ENCODE measurements at regions not wholly inside any gene's neighbourhood (a gene's known extent, or its start where the extent isn't known, plus 50 kb on each side); places are given as distances from the start of the nearest gene placed in this dataset.
A peak's percentile ranks its signal among the peaks of the same experiment; 100 is the strongest.
"Not testable (repeated sequence)": the region's sequence is repeated elsewhere in the genome, so short reads cannot be mapped to it uniquely, and the experiment has no call there.

DNA sequence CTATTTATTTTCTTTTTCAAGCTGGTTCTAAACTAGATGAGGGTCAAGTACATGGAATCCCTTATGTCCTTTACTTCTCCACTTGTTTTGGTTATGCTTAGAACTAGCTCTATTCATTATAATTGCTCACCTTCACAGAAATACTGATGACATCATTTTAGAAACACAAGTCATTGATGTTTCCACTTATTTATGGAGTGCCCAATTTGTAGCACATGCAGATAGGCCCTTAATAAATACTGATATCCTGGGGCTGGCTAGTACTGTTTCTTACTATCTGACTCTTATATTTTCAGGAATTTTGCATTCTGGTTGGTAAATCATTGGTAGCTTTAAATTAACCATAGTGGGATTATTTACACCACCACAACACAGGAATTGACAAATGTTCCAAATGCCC, 112.2 kb downstream of the NAA11 start:
- no peak for DNase-seq

DNA sequence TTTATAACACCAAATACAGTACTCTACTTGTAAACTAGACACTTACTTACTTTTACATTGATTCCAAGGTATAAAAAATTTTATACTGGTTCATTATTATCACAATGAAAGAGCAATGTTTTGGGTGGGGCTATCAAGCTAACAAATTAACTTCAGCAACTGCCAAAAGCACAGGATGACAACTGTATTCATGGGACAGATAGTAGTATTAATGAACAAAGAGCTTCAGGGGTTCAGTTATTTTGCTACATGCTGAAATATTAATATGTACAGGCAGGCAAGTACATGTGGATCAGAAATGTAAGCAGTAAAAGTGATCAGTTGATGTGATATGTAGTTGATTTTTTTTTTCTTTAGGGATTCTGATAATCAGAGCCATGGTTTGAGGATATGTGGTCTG, 112.9 kb downstream of the NAA11 start:
- no peak for DNase-seq

DNA sequence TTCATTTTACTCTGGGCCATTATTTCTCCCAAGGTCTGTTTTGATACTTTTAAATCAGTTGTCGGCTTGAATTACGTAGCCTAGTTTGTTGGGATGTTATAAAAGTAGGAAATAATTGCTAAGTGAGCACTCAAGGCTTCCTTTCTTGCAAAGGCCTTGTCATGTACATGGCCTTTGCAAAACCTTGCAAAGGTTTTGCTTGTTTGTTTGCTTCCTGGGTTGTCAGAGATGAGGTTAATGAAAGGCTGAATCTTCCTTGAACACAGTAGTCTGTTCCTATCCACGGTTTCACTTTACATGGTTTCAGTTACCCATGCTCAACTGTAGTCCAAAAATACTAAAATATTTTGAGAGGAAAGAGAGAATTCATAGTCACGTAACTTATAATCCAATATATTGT, 113.5 kb downstream of the NAA11 start:
- no peak for DNase-seq

DNA sequence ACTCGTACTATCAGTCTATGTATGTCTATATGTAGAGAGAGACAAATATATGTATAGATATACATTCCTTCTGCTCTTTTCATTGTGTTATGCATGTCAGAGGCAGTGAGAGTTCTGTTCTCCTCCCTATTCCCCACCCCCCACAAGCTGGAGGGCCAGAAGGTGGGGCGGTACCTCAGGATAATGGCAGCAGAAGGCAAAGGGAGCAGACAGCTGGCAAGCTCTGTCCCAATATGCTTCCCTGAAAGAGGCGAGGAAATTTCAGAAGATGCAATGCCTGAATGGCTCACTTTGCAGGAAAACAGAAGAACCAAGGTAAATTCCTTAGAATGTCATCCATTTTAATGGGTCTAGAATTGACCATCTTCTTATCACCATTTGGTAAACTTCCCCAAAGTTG, 114.4 kb downstream of the NAA11 start:
- DNase-seq: no peak

DNA sequence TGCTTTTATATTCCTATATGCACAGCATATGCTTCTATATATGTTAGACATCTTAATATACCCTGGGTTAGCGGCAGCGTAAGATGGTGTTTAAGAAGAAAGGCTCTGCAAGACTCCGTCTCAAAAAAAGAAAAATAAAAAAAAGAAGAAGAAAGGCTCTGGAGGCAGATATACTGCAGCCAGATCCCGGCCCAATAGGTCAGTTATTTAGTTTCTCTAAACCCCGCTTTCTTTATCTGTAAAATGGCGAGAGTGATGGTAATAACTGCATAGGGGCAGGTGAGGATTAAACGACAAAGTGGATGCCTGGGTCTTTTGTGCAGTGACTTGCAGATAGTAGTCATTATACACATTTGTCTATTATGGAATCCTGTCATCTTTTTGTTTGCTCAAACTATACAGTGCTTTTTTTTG, 115.2 kb downstream of the NAA11 start:
- no peak for DNase-seq

DNA sequence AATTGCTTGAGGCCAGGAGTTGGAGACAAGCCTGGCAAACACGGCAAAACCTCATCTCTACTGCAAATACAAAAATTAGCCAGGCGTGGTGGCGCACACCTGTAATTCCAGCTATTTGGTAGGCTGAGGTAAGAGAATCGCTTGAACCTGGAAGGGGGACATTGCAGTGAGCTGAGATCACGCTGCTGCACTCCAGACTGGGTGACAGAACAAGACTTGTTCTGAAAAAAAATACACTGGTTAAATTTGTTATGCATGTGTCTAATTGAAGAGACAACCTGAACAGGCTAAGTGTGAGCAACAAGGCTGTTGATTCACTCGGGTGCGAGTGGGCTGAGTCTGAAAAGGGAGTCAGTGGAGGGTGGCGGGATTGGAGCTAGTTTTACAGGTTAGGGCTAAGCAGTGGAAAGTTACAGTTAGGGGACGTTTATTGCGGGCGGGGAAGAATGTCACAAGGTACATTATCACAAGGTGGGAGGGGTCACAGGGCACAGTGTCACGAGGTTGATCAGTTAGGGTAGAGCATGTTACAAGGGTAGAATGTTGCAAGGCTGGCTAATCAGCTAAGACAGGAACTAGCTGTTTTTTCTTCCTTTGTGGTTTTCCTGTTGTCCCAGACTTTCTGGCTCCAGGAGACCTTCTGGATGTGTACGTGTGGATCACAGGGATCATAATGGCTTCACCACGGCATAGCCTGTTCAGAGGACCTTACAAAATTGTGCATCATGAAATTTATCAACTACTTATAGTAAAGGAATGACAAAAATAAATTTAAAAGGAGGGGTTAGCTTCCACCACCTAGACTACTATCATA, 115.8 kb downstream of the NAA11 start:
- no peak for DNase-seq

DNA sequence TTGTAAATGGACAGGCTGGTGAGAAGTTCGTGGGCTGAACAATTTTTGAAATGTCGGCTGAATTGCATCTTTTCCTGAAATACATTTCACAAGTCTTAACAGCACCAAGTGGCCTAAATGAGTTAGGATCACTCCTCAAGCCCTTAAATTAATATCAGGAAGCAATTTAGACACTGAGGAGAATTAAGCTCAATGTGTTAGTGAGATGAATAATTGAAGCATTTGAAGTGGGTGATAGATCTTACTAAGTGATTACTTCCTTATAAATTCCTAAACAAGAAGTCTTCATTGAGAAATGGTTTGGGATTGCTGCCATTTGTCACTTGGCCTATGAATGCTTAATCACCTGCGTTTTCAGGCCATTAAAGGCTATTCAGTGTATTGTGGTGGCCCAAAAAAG, 116.8 kb downstream of the NAA11 start:
- DNase-seq: no peak

DNA sequence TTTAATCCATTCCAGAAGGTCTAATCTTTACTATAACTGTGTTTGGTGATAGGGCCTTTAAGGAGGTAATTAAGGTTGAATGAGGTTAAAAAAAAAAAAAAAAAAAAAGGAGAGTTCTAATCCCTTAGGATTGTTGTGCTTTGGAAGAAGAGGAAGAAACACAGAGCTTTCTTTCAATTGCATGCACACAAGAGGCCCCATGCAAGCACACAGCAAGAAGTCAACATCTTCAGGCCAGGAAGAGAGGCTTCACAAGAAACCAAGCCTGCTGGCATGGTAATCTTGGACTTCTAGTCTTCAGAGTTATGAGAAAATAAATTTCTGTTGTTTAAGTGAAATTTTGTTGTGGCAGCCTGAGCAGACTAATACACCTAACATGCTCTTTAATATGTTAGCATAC, 118.6 kb downstream of the NAA11 start:
- no peak for DNase-seq

DNA sequence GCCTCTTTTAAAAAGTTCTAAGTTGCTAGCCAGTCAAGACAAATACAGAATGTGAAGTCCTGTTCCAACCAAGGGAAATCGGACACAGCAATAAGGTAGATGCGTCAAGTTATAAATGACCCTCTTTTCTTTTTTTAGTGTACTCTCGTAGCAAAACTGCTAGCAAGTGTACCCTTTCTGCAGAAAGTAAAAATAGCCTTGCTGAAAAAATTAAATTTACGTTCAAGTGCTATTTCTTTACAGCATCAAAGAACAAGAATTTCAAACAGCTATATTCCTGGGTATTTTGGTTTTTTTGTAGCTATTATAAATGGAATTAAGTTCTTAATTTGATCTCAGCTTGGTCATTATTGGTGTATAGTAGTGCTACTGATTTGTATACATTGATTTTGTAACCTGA, 119.2 kb downstream of the NAA11 start:
- no peak for DNase-seq

DNA sequence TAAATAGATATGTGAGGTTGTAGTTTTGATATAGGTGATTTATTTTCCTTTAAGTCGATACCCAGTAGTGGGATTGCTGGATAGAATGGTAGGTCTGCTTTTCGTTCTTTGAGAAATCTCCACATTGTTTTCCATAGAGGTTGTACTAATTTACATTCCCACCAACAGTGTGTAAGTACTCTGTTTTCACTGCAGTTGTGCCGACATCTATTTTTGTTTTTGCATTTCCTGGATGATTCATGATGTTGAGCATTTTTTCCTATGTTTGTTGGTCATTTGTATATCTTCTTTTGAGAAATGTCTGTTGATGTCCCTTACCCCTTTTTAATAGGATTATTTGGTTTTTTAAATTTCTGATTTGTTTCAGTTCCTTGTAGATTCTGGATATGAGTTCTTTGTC, 120.7 kb downstream of the NAA11 start:
- no peak for DNase-seq

DNA sequence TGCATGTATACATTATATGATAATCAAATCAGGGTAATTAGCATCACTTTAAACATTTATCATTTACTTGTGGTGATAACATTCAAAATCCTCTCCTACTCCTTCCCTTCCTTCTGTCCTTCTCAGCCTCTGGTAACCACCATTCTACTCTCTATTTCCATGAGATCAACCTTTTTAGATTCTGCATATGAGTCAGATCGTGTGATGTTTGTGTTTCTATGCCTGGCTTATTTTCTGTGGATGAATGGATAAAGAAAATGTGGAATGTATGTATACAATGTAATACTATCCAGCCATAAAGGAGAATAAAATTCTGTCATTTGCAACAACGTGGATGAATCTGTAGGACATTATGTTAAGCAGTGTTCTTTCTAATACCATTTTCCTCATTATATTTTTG, 123.9 kb downstream of the NAA11 start:
- no peak for DNase-seq

DNA sequence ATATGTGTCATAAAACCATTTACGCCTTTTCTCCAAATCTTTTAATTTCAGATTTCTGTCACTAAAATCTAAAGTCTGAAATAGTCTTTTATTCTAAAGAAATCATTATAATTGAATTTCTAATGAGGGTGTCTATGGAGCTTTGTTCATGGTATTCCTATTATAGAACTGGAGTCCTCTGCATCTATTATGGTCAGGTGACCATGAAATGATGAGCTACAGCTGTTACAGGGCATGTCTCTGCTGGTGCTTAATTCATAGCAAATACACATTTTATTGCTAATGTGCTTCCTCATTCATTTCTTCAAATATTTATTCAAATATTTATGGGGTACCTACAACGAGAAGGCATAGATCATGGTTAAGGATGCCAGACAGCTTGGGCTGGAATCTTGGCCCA, 126.1 kb downstream of the NAA11 start:
- DNase-seq: no peak

DNA sequence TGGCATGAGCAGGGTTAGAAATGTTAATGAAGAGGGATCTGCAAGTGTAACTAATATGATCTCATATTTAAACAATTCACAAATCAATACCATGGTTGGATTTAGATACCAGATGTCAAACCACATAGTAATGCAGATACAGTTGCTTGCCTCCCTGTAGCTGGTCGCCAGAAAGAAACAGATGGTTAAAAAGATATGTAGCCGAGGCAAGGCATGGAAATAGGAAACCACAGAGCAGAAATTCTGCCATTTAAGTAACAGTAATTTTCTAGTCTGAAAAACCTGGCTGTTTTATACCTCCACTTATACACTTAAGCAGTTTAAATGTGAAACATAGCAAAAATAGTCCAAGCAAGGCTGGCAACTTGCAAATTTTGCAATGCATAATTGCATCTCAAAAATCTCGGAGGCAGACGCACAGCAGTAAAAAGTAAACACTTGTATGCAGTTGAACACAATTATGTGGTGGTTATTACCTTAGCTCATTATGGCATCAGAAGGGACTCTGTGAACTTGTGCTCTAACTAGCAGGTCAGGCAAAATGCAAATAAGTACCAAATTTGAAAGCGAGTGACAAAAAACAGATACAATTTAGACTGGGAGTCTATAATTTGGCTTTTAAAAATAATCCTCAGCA, 126.8 kb downstream of the NAA11 start:
- peak; percentile 60 for DNase-seq

DNA sequence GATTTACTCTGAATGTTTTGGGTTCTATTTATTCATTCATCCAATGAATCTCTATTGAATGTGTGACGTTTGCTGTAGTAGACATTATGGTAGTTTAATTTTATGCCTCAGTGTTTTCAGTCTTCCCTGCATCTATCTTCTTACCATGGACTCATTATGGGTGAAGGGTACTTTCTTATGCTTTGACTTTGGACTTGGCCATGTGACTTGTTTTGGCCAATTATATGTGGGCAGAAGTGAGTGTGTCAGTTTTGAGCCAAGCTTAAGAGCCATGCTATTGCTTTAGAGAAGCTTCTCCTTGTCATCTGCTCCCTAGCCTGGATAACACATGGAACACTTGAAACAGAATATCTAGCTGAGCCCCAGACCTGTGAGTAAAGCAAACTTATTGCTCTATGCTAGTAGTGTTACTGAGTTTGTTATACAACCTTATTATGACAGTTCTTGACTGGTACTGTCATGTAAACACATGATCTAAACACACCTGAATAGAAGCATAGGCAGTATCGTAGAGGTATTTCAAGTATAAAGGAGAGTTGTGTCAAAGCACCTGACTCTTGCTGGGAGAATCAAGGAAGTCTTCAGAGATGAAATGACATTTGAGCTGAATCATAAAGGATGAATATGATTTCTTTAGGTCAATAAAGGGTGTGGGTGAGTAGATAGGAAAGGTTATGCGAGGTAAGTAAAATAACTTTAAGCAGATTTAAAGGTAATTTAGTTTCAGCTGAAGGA, 128.4 kb downstream of the NAA11 start:
- no peak for DNase-seq

DNA sequence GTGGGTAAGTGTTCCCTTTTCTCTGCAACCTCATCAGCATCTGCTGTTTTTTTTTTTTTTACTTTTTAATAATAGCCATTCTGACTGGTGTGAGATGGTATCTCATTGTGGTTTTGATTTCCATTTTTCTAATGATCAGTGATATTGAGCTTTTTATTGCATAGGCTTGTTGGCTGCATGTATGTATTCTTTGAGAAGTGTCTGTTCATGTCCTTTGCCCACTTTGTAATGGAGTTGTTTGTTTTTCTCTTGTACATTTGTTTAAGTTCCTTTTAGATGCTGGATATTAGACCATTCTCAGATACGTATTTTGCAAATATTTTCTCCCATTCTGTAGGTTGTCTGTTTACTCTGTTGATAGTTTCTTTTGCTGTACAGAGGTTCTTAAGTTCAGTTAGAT, 134.6 kb downstream of the NAA11 start:
- DNase-seq: not testable (repeated sequence)

DNA sequence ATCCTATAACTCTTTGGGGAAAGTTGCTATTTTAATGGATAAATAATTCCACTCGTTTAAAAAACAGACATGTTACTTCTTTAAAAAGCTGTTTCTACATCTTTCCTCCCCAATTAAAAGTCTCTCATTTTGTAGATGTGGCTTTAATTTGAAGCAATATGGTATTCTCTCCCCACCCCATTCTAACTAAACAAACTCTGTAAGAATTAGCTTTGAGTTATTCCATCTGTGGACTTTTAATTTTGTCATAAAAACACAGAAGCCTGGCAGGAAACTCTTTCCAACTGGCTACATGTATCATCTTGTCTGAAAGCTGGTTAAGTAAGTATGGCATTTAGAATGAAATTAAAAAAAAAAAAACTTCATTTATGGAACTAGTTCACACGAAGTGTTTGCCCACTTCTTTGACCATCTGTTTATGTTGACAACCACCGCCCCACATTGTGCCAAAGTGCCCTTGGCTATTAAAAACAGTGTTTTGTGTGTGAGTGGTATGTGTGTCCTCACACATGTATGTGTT, 140.3 kb downstream of the NAA11 start:
- no peak for DNase-seq

DNA sequence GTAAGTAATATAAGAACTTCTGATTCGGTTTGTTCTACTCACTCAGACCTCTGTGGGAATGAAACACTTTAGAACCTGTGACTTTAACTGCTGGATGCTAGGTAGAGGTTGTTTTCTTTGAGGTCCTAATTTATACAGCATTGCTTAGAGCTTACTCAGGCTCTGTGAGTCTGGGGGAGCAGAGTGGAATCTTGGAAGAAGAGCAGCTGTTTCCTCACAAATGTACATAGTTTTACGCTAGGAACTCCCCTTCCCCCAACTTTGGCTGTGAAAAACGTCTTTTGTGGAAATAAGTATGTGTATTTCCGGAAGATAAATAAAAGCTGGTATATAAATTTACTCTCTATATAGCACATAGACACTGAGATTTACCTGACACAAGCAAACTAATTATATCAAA, 141.4 kb downstream of the NAA11 start:
- no peak for DNase-seq

DNA sequence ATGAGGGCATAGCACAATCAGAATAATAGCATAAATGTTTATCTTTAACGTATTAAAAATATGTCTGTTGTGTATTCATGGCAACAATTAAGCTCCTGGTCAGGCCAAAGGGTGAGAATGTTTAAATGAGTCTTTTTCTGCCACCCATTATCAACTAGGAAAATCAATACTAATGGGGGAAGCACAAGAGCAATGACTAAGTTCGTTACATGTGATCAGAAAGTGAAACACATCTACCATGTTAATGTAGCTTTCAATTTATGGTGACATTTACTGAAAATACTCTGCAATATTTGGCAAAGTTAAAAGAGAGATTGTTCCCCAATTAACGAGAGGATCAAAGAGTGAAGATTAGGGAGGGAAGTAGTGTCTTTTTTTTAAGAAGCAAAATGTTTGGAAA, 143.7 kb downstream of the NAA11 start:
- no peak for DNase-seq

DNA sequence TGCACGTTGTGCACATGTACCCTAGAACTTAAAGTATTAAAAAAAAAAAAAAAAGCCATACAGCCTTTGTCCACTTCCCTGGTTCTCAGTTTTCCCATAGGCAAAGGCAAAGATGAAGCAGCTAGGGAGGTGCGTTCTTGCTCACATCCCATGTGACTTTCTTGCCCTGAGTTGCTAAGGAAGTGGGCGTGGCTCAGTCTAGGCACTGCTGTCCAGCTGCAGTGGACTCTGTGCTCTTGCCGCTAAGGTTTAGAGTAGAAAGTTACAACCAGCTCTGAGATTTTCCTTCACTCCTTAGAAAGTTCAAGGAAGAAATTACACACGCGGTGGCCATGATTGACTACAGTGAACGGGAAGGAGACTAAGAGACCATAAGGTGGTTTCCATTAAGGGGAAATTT, 144.7 kb downstream of the NAA11 start:
- DNase-seq: no peak

DNA sequence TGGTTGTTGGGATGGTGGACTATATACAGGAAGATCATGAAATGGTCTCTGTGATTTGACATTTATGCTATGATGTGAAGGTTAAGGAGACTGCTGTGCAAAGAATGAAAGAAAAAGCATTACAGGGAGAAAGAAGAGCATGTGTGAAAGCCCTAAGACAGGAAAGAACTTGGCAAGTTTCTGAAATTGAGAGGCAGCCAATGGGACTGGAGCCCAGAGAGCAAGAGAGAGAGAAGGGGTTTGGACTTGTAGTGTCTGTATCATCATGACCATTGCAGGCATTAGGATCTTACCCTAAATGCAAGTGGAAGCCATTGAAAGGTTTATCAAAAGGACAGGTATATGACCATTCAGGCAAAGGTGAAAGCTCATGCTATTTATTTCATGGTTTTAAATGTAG, 147.1 kb downstream of the NAA11 start:
- peak; percentile 39 for DNase-seq

DNA sequence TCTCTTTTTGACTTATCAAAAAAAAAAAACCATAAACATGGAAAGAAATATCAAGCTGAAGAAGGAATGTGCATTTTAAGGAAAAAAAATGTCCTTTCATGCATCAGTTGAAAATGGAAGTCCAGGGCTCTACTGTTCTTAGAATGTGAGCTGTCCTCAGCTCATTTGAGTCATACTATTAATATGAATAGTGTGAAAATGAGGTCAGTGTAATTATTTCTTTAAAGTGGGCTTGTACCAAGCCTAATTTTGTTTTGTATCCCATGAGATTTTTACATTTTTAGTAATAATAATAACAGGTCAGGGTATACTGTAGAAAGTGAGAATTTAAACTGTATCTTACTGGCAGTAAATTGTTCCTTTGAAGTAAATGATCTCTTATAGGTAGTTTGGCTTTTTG, 148.5 kb downstream of the NAA11 start:
- no peak for DNase-seq

DNA sequence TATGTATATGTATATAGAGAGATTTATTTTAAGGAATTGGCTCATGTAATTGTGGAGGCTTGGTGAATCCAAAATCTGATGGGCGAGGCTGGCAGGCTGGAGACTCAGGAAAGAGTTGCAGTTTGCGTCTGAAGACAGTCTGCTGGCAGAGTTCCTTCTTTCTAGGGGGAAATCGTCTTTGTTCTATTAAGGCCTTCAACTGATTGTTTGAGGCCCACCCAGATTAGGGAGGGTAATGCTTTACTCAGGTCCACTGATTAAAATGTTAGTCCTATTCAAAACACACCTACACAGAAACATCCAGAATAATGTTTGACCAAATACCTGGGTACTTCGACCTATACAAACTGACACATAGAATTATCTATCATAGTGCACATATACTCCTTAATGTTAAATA, 149.5 kb downstream of the NAA11 start:
- no peak for DNase-seq

DNA sequence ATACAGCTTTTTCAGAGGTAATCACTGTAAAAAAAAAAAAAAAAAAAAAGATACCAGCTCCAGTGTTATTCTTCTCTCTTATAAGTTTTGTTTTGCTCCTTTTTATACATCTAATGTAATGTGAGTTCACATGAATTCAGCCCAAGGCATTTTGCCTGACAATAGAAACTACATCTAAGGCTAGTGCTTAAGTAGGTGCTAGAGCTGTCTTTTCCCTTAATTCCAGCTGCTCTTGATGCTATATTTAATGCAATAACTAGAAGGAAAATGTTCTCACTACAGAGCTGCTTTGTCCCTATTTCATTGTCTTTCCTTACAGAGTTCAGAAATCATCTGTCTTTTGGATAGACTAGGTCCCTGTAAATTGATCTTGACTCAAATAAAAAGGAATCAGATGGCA, 150.1 kb downstream of the NAA11 start:
- DNase-seq: no peak
